NB4 (cell line): ENCODE measurements at regions not wholly inside any gene's neighbourhood (a gene's known extent, or its start where the extent isn't known, plus 50 kb on each side); places are given as distances from the start of the nearest gene placed in this dataset.

Experiments
- CTCF ChIP-seq: IDR thresholded peaks from one replicate; pipeline ENCODE4 v1.5.1; 2012; ENCODE audit warnings: low read depth, low read length
- MAX ChIP-seq: IDR thresholded peaks from 2 replicates; pipeline ENCODE4 v1.6.1; 2011; ENCODE audit warnings: low read depth, low read length
- MYC ChIP-seq: IDR thresholded peaks from 2 replicates; pipeline ENCODE4 v1.6.1; 2011; ENCODE audit warnings: low read depth, low read length
- POLR2A ChIP-seq: IDR thresholded peaks from 2 replicates; pipeline ENCODE4 v1.6.1; 2011; ENCODE audit warnings: mild to moderate bottlenecking; ENCODE audit not compliant: insufficient read length; ENCODE audit errors: extremely low read depth

- TF ChIP-seq CTCF = no peak
- no peak for TF ChIP-seq POLR2A
- no peak for TF ChIP-seq MYC
- no peak for TF ChIP-seq MAX
Observed at GRCh38 chr11:15772547-15772946, 583.8 kb downstream of the SOX6 start.
